Mucosa of gallbladder (tissue), 1 donor: ENCODE measurements at regions not wholly inside any gene's neighbourhood (a gene's known extent, or its start where the extent isn't known, plus 50 kb on each side); places are given as distances from the start of the nearest gene placed in this dataset.

Experiments used
- DNase-seq: peaks from one replicate; pipeline ENCODE4 v3.0.0-alpha.2; 2020; ENCODE audit warnings: low spot score
- donor health status: DM: no; HTN: no; CAD: no.

GRCh38 chr12:114018669-114019068, 52.5 kb upstream of the RBM19 start:
- no peak for DNase-seq
